GM12878 (cell line): ENCODE measurements at regions not wholly inside any gene's neighbourhood (a gene's known extent, or its start where the extent isn't known, plus 50 kb on each side); places are given as distances from the start of the nearest gene placed in this dataset.

Source experiments
- ATAC-seq: fragments of 200-7000 bp; cut with Tn5 transposase; 3 replicates; pipeline ENCODE4 v1.9.1; 2020; ENCODE audit warnings: mild to moderate bottlenecking, moderate library complexity
- BruUV-seq: library from RNA; stranded (reverse); fragments of 400-500 nt; replicated peaks from 2 replicates; lab custom pipeline; 2021; lab: Mats Ljungman, UMichigan
- CTCF ChIA-PET: fragments of 300-600 bp; sonication (Branson Sonifier 250); formaldehyde crosslinking; extraction: SDS; loops from one replicate; lab custom pipeline; 2021; ENCODE audit warnings: inconsistent platforms; lab: Yijun Ruan, JAX
- POLR2A ChIA-PET: fragments of 350-600 bp; formaldehyde crosslinking; extraction: SDS; loops from one replicate; lab custom pipeline; 2021; ENCODE audit warnings: inconsistent platforms; lab: Charles Lee
- RAD21 ChIA-PET: fragments of 300-600 bp; sonication (Branson Sonifier 250); formaldehyde crosslinking; loops from one replicate; lab custom pipeline; 2023; ENCODE audit warnings: antibody characterized with exemption; ENCODE audit not compliant: unreplicated experiment; lab: Charles Lee
- SMC1A ChIA-PET: fragments of 300-600 bp; sonication (Branson Sonifier 250); formaldehyde crosslinking; loops from one replicate; lab custom pipeline; 2023; ENCODE audit not compliant: unreplicated experiment, uncharacterized antibody; lab: Charles Lee
- DNase-seq: peaks from one replicate; pipeline ENCODE4 v3.0.0-alpha.2; 2011; ENCODE audit warnings: low read depth, low spot score
- FAIRE-seq: peaks from 3 replicates; lab custom pipeline; 2011; peaks lifted over from hg19 to GRCh38; lab: Jason Lieb, UNC
- H2AFZ ChIP-seq: 2 replicates; pipeline ENCODE4 v1.6.0; 2011; ENCODE audit warnings: low read depth, low read length, control low read depth; ENCODE audit not compliant: control insufficient read depth
- H3K27ac ChIP-seq: 2 replicates; pipeline ENCODE4 v1.5.1; 2011; ENCODE audit warnings: control low read depth; ENCODE audit not compliant: control insufficient read depth, insufficient read depth
- H3K27me3 ChIP-seq, 2 experiments: replicated peaks in 1 of 2; 2 replicates each; pipeline versions ENCODE4 v1.6.0 to v1.6.1; 2011; ENCODE audit warnings: low read length in 1 of 2; ENCODE audit not compliant: control insufficient read depth in 2 of 2, insufficient read depth in 2 of 2
- H3K36me3 ChIP-seq, 2 experiments: 2 replicates each; pipeline ENCODE4 v1.5.1; 2011; ENCODE audit warnings: low read length in 1 of 2; ENCODE audit not compliant: control insufficient read depth in 2 of 2, insufficient read depth in 2 of 2
- H3K4me1 ChIP-seq: 2 replicates; pipeline ENCODE4 v1.6.1; 2011; ENCODE audit warnings: mild to moderate bottlenecking, low read length, moderate library complexity, mixed read lengths; ENCODE audit not compliant: control insufficient read depth, insufficient read depth
- H3K4me2 ChIP-seq: 2 replicates; pipeline ENCODE4 v1.6.0; 2011; ENCODE audit warnings: control low read depth; ENCODE audit not compliant: control insufficient read depth, insufficient read depth
- H3K4me3 ChIP-seq: fragments of 200-600 bp; sonication (generic); 2 replicates; pipeline ENCODE4 v1.5.1; 2016
- H3K79me2 ChIP-seq: 2 replicates; pipeline ENCODE4 v1.6.0; 2011; ENCODE audit warnings: low read length; ENCODE audit not compliant: control insufficient read depth, insufficient read depth
- H3K9ac ChIP-seq: 2 replicates; pipeline ENCODE4 v1.8.0; 2011; ENCODE audit warnings: low read length, control low read depth, mixed read lengths; ENCODE audit not compliant: control insufficient read depth, insufficient read depth
- H3K9me3 ChIP-seq: replicated peaks from 3 replicates; pipeline ENCODE4 v1.5.1; 2011; ENCODE audit warnings: mild to moderate bottlenecking, low read length; ENCODE audit not compliant: control insufficient read depth, insufficient read depth
- H4K20me1 ChIP-seq: 2 replicates; pipeline ENCODE4 v1.6.0; 2011; ENCODE audit not compliant: control insufficient read depth, insufficient read depth
- BCL11A ChIP-seq: IDR thresholded peaks from 2 replicates; pipeline ENCODE4 v1.6.1; 2011; ENCODE audit warnings: low read depth, low read length
- BMI1 ChIP-seq: fragments of 450-650 bp; IDR thresholded peaks from 2 replicates; pipeline ENCODE4 v1.6.1; 2016; ENCODE audit warnings: mild to moderate bottlenecking, moderate library complexity, borderline replicate concordance
- CUX1 ChIP-seq: IDR thresholded peaks from 2 replicates; pipeline ENCODE4 v1.6.1; 2012; ENCODE audit warnings: improper control_type of control experiment, low read depth, low read length; ENCODE audit not compliant: insufficient replicate concordance
- EED ChIP-seq: sonication (generic); IDR thresholded peaks from 2 replicates; pipeline ENCODE4 v1.6.1; 2016; ENCODE audit warnings: antibody characterized with exemption, low read depth
- HDAC2 ChIP-seq: fragments of 200-600 bp; sonication (generic); IDR thresholded peaks from 2 replicates; pipeline ENCODE4 v1.6.1; 2017
- HDAC6 ChIP-seq: fragments of 200-600 bp; sonication (generic); IDR thresholded peaks from one replicate; pipeline ENCODE4 v1.8.0; 2017; ENCODE audit warnings: antibody characterized with exemption; ENCODE audit not compliant: unreplicated experiment
- SIX5 ChIP-seq: IDR thresholded peaks from 2 replicates; pipeline ENCODE4 v1.6.1; 2011; ENCODE audit warnings: mild to moderate bottlenecking, low read depth, low read length, moderate library complexity; ENCODE audit not compliant: severe bottlenecking
- SMARCA5 ChIP-seq: fragments of 450-650 bp; IDR thresholded peaks from 2 replicates; pipeline ENCODE4 v1.6.1; 2017; ENCODE audit warnings: mild to moderate bottlenecking
- SUZ12 ChIP-seq: fragments of 200-600 bp; sonication (generic); IDR thresholded peaks from one replicate; pipeline ENCODE4 v1.6.1; 2018; ENCODE audit warnings: antibody characterized with exemption, mild to moderate bottlenecking; ENCODE audit not compliant: unreplicated experiment
- TCF7 ChIP-seq: IDR thresholded peaks from 2 replicates; pipeline ENCODE4 v1.6.1; 2014; ENCODE audit warnings: antibody characterized with exemption, borderline replicate concordance
- ZSCAN29 ChIP-seq: fragments of 450-650 bp; IDR thresholded peaks from 2 replicates; pipeline ENCODE4 v1.6.1; 2017; ENCODE audit warnings: mild to moderate bottlenecking, moderate library complexity
- ZZZ3 ChIP-seq: IDR thresholded peaks from 2 replicates; pipeline ENCODE4 v1.6.1; 2011; ENCODE audit warnings: low read depth; ENCODE audit not compliant: control insufficient read depth, insufficient read length
- WGBS: methylation state at CpG from one replicate; pipeline ENCODE4 v1.1.6; 2016; ENCODE audit warnings: low lambda C conversion rate; ENCODE audit not compliant: insufficient replicate concordance, insufficient coverage; ENCODE audit errors: missing lambda C conversion rate; 5-methylcytosine and 5-hydroxymethylcytosine counted together
- in situ Hi-C: fragments of 300-500 bp; cut with MboI; formaldehyde crosslinking; loops from 9 replicates; pipeline ENCODE4 v1.14.3; 2018; ENCODE audit warnings: mixed read lengths
- intact Hi-C: fragments of 100-400 bp; cut with micrococcal nuclease; formaldehyde crosslinking; loops from one replicate; pipeline ENCODE4 v1.14.2; 2022; ENCODE audit not compliant: unreplicated experiment

GRCh38 chr13:95497381-95497807, 55.1 kb upstream of the CLDN10 start:
- Histone ChIP-seq H4K20me1 (no peaks in the 10 kb centered on the region), H3K36me3 (no peaks in the 10 kb centered on the region), H3K27ac (no peak overlapping the region), H3K4me1 (no peaks in the 10 kb centered on the region), H3K9me3 (no peaks in the 10 kb centered on the region; the same call in 2 of the 3 replicates)
- FAIRE-seq: no peak
- POLR2A ChIA-PET: no interaction called here
- RAD21 ChIA-PET: no interaction called here
- TF ChIP-seq BMI1 (no peak), SUZ12 (no peak), BCL11A (no peak), EED (no peak), HDAC6 (no peak), SIX5 (no peak)
- TF ChIP-seq, all 136 proteins: peak for 0
- ATAC-seq (no peak; the same call in 2 of the 3 replicates), DNase-seq (no peak)
- no TSS peak for BruUV-seq
- H2AFZ ChIP-seq: no peak overlapping the region
- 17% methylated on average over 3 of the region's 3 CpGs for WGBS
- H3K79me2 ChIP-seq: no peaks in the 10 kb centered on the region
- SMC1A ChIA-PET: interaction anchor here (0.6 to 0.8 kb wide), 2 partner anchors 41 to 346 kb away, joined by 3 read pairs; no protein-coding TSS in a partner anchor
- no peak overlapping the region for H3K4me2 ChIP-seq
- intact Hi-C loops (no loop called here), in situ Hi-C loops (no loop called here)
- no peaks in the 10 kb centered on the region; a peak in 1 of 4 replicates for H3K27me3 ChIP-seq
- H3K4me3 ChIP-seq: no peak overlapping the region
- H3K9ac ChIP-seq: no peak overlapping the region
- CTCF ChIA-PET: interaction anchor here (5.2 kb wide), 1 partner anchor 337 kb away, joined by 25 read pairs; no protein-coding TSS in a partner anchor

- CTCF ChIA-PET: no interaction called here
- Histone ChIP-seq H3K36me3 (no peaks in the 10 kb centered on the region), H3K27me3 (no peaks in the 10 kb centered on the region; a peak in 1 of 4 replicates), H3K4me1 (no peaks in the 10 kb centered on the region), H3K4me2 (no peak overlapping the region), H3K79me2 (no peaks in the 10 kb centered on the region), H3K9me3 (no peaks in the 10 kb centered on the region; the same call in 2 of the 3 replicates), H3K9ac (no peak overlapping the region), H3K27ac (no peak overlapping the region), H2AFZ (no peak overlapping the region), H3K4me3 (no peak overlapping the region), H4K20me1 (no peaks in the 10 kb centered on the region)
- DNase-seq (no peak), FAIRE-seq (no peak), ATAC-seq (no peak)
- POLR2A ChIA-PET: interaction anchor here (0.6 kb wide), 1 partner anchor 215 kb away, joined by 4 read pairs; no protein-coding TSS in a partner anchor
- RAD21 ChIA-PET: no interaction called here
- 54% methylated on average over 8 of the region's 8 CpGs for WGBS
- intact Hi-C loops (no loop called here), in situ Hi-C loops (no loop called here)
- SMC1A ChIA-PET: no interaction called here
- no TSS peak for BruUV-seq
- no peak for TF ChIP-seq CUX1
- TF ChIP-seq ZZZ3: no peak
- TF ChIP-seq ZSCAN29: no peak
- TF ChIP-seq SMARCA5: no peak
- TF ChIP-seq HDAC2: no peak
- TF ChIP-seq TCF7: no peak
These were observed 53.6 kb upstream of the CLDN10 start for GRCh38 chr13:95498886-95499285.
